Lower leg skin (tissue), 3 donors: ENCODE measurements at regions not wholly inside any gene's neighbourhood (a gene's known extent, or its start where the extent isn't known, plus 50 kb on each side); places are given as distances from the start of the nearest gene placed in this dataset.

Source experiments
- POLR2A ChIP-seq, 2 donors: fragments of 450-650 bp; IDR thresholded peaks; one replicate each; pipeline ENCODE4 v1.6.1; 2016 to 2017; ENCODE audit warnings: antibody characterized with exemption in 2 of 2, mild to moderate bottlenecking in 1 of 2, moderate library complexity in 1 of 2
- TF ChIP-seq, protein P1 (sequence below), 3 donors: fragments of 450-650 bp; IDR thresholded peaks; one replicate each; pipeline ENCODE4 v1.5.1; 2016; ENCODE audit warnings: antibody characterized with exemption in 3 of 3, mild to moderate bottlenecking in 3 of 3, moderate library complexity in 2 of 3

DNA sequence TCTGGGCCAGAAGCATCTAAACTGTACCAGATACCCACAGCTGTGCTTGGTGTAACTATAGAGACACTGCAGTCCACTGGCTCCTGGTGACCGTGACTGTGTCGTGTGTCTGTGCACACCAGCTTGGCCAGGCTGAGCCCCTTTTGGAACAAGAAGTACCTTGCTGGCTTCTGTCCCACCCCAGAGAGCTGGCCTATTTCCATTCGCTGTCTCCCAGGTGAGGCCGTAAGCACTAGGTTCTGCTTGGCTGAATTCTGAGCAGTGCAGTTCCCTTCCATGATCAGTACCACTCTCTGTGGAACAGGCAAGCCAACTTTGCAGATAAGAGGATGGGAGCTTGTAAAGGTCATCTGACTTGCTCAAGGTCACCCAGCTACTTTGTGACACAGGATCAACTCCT is 119.9 kb upstream of the DNAH14 start:
- TF ChIP-seq, protein P1, sequence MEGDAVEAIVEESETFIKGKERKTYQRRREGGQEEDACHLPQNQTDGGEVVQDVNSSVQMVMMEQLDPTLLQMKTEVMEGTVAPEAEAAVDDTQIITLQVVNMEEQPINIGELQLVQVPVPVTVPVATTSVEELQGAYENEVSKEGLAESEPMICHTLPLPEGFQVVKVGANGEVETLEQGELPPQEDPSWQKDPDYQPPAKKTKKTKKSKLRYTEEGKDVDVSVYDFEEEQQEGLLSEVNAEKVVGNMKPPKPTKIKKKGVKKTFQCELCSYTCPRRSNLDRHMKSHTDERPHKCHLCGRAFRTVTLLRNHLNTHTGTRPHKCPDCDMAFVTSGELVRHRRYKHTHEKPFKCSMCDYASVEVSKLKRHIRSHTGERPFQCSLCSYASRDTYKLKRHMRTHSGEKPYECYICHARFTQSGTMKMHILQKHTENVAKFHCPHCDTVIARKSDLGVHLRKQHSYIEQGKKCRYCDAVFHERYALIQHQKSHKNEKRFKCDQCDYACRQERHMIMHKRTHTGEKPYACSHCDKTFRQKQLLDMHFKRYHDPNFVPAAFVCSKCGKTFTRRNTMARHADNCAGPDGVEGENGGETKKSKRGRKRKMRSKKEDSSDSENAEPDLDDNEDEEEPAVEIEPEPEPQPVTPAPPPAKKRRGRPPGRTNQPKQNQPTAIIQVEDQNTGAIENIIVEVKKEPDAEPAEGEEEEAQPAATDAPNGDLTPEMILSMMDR (IDR thresholded peaks at IDR 0.05) = no peak
- TF ChIP-seq POLR2A (IDR thresholded peaks at IDR 0.05) = no peak
